Gastrocnemius medialis (tissue), 4 donors: ENCODE measurements at regions not wholly inside any gene's neighbourhood (a gene's known extent, or its start where the extent isn't known, plus 50 kb on each side); places are given as distances from the start of the nearest gene placed in this dataset.

ENCODE experiments used
- POLR2A ChIP-seq, 2 donors: fragments of 450-650 bp; IDR thresholded peaks; one replicate each; pipeline ENCODE4 v1.6.1; 2017; ENCODE audit warnings: antibody characterized with exemption in 2 of 2, mild to moderate bottlenecking in 2 of 2, moderate library complexity in 2 of 2
- TF ChIP-seq, protein P1 (sequence below), 5 experiments: fragments of 450-650 bp in 3 of 5; fragments of 200-600 bp in 2 of 5; sonication (generic) in 2 of 5; IDR thresholded peaks in 4 of 5; conservative IDR thresholded peaks in 1 of 5; 1 replicate in 4 of 5; 2 replicates in 1 of 5; pipeline ENCODE4 v1.5.1; 2016 to 2019; ENCODE audit warnings: antibody characterized with exemption in 5 of 5, mild to moderate bottlenecking in 3 of 5, moderate library complexity in 3 of 5

DNA sequence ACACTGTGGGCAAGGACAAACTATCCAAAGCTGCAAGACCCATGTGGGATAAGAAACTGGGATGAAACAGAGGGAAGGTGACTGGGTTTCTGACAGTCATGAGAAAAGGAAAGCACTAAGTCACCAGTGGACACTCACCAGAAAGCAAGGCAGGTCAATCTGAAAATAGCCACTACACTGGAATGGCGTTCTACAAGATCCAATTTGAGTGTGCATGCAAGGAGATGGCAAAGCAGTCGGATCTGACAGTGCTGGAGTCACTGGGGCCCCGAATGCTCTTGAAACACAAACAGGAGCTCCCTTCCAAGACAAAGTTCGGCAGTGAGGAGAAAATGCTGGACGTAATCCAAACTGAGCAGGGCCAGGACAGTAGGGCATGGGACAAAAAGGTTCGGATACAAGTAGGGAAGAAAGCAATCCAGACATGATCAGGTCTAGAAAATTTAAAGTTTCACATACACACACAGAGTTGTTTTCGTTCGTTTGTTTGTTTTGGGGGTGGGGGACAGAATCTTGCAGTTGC, 95.5 kb downstream of the EOMES start:
- TF ChIP-seq, protein P1, sequence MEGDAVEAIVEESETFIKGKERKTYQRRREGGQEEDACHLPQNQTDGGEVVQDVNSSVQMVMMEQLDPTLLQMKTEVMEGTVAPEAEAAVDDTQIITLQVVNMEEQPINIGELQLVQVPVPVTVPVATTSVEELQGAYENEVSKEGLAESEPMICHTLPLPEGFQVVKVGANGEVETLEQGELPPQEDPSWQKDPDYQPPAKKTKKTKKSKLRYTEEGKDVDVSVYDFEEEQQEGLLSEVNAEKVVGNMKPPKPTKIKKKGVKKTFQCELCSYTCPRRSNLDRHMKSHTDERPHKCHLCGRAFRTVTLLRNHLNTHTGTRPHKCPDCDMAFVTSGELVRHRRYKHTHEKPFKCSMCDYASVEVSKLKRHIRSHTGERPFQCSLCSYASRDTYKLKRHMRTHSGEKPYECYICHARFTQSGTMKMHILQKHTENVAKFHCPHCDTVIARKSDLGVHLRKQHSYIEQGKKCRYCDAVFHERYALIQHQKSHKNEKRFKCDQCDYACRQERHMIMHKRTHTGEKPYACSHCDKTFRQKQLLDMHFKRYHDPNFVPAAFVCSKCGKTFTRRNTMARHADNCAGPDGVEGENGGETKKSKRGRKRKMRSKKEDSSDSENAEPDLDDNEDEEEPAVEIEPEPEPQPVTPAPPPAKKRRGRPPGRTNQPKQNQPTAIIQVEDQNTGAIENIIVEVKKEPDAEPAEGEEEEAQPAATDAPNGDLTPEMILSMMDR (IDR thresholded peaks at IDR 0.05 in 4 of 5, conservative IDR thresholded peaks at IDR 0.05 in 1 of 5): no peak
- no peak for TF ChIP-seq POLR2A (IDR thresholded peaks at IDR 0.05)
